ENCODE measurements at regions not wholly inside any gene's neighbourhood (a gene's known extent, or its start where the extent isn't known, plus 50 kb on each side); places are given as distances from the start of the nearest gene placed in this dataset.

DNA sequence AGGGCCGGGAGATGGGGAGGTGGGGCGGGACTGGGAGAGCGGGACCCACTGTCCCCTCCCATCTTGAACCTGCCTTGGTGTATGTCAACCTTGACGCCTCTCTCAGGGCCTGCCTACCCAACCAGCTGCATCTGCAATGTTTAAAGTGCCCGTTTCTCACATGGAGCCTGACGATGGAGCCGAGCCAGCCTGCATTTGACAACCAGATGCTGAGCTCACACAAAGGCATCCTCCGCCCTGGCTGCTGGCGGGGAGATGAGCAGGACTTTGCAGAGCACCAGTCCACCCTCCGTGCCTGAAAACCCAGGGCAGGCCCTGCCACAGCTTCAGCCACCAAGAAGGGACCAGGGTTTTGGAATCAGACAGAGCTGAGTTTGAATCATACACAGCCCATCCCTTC, 141.1 kb upstream of the SMIM23 start:
- POLR2A ChIA-PET (ENCODE audit: low non-redundant PET): no interaction called here
- CTCF ChIA-PET: no interaction called here
- H3K4me1 ChIP-seq (ENCODE audit: insufficient read depth, low read length, poor library complexity, severe bottlenecking): no peaks in the 10 kb centered on the region
- H3K36me3 ChIP-seq (ENCODE audit: insufficient read depth, low read length, poor library complexity, severe bottlenecking): no peaks in the 10 kb centered on the region
- intact Hi-C loops (cut with micrococcal nuclease; ENCODE audit: unreplicated experiment): no loop called here
- no peaks in the 10 kb centered on the region for H3K27me3 ChIP-seq (replicated peaks; ENCODE audit: insufficient read depth, low read depth, low read length, poor library complexity)
- BruUV-seq (replicated peaks): no TSS peak
- DNase-seq (ENCODE audit: low spot score): no peak
- H3K4me3 ChIP-seq (ENCODE audit: low read depth, low read length, poor library complexity, severe bottlenecking): no peak overlapping the region
- TF ChIP-seq EZH2 (IDR thresholded peaks at IDR 0.05; ENCODE audit: borderline replicate concordance, low read depth, low read length, poor library complexity, severe bottlenecking): no peak
- TF ChIP-seq, protein P1, sequence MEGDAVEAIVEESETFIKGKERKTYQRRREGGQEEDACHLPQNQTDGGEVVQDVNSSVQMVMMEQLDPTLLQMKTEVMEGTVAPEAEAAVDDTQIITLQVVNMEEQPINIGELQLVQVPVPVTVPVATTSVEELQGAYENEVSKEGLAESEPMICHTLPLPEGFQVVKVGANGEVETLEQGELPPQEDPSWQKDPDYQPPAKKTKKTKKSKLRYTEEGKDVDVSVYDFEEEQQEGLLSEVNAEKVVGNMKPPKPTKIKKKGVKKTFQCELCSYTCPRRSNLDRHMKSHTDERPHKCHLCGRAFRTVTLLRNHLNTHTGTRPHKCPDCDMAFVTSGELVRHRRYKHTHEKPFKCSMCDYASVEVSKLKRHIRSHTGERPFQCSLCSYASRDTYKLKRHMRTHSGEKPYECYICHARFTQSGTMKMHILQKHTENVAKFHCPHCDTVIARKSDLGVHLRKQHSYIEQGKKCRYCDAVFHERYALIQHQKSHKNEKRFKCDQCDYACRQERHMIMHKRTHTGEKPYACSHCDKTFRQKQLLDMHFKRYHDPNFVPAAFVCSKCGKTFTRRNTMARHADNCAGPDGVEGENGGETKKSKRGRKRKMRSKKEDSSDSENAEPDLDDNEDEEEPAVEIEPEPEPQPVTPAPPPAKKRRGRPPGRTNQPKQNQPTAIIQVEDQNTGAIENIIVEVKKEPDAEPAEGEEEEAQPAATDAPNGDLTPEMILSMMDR (conservative IDR thresholded peaks at IDR 0.05; ENCODE audit: low read depth, low read length): no peak
- no peak overlapping the region for H3K27ac ChIP-seq (ENCODE audit: low read depth, low read length, poor library complexity, severe bottlenecking)
- no peaks in the 10 kb centered on the region for H3K9me3 ChIP-seq (ENCODE audit: low read depth, low read length, poor library complexity, severe bottlenecking)

DNA sequence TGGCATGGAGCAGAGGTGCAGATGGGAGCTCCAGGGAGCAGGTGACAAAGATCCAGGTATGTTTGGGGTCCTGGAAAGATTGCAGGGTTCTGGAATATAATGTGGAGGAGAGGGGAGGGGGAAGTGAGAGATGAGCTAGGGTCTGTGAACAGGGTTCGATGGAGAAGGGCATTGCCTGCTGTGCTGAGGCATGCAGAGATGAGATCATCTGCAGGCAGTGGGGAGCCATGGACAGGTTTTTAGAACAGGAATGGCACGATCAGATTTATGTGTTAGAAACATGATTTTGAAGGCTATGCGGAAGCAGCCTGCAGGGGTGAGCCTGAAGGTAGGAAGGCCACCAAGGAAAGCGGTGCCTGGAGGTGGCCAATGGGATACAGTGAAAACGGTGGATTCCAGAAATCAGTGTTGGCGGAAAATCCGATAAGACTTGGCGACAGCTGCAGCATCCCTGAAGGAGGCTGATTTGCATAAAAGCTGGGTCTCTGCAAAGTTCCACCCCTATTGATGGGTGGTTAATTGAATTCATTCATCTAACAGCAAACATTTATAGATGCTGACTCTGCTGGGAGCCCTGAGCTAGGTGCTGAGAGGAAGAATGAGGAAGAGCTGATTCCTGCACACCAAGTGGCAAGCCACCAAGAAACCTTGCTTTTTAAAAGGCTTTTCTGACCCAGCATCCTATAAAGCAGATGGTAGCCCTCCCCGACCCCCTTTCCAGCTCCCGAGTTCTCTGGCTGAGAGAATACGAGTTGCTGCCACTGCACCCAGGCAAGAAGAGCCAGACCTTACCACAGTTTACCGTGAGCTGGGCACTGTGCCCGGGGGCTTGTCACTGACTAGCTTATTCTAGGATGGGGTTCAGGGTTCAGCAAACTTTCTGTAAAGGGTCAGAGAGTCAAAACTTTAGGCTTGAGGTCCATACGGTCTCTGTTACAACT, 139.2 kb upstream of the SMIM23 start:
- no peaks in the 10 kb centered on the region for H3K4me1 ChIP-seq (ENCODE audit: insufficient read depth, low read length, poor library complexity, severe bottlenecking)
- no peak overlapping the region for H3K4me3 ChIP-seq (ENCODE audit: low read depth, low read length, poor library complexity, severe bottlenecking)
- no TSS peak for BruUV-seq (replicated peaks)
- ChIA-PET POLR2A (ENCODE audit: low non-redundant PET) (no interaction called here), CTCF (no interaction called here)
- no peak for TF ChIP-seq EZH2 (IDR thresholded peaks at IDR 0.05; ENCODE audit: borderline replicate concordance, low read depth, low read length, poor library complexity, severe bottlenecking)
- TF ChIP-seq, protein P1 (conservative IDR thresholded peaks at IDR 0.05; ENCODE audit: low read depth, low read length): no peak
- intact Hi-C loops (cut with micrococcal nuclease; ENCODE audit: unreplicated experiment): no loop called here
- no peaks in the 10 kb centered on the region for H3K9me3 ChIP-seq (ENCODE audit: low read depth, low read length, poor library complexity, severe bottlenecking)
- H3K36me3 ChIP-seq (ENCODE audit: insufficient read depth, low read length, poor library complexity, severe bottlenecking): no peaks in the 10 kb centered on the region
- no peak overlapping the region for H3K27ac ChIP-seq (ENCODE audit: low read depth, low read length, poor library complexity, severe bottlenecking)
- DNase-seq (ENCODE audit: low spot score): no peak
- H3K27me3 ChIP-seq (replicated peaks; ENCODE audit: insufficient read depth, low read depth, low read length, poor library complexity): no peaks in the 10 kb centered on the region

GRCh38 chr5:171647043-171647903, 138.3 kb upstream of the SMIM23 start:
- TF ChIP-seq EZH2 (IDR thresholded peaks at IDR 0.05; ENCODE audit: borderline replicate concordance, low read depth, low read length, poor library complexity, severe bottlenecking): no peak
- TF ChIP-seq, protein P1 (conservative IDR thresholded peaks at IDR 0.05; ENCODE audit: low read depth, low read length): no peak
- ChIA-PET CTCF (no interaction called here), POLR2A (ENCODE audit: low non-redundant PET) (no interaction called here)
- Histone ChIP-seq H3K9me3 (ENCODE audit: low read depth, low read length, poor library complexity, severe bottlenecking) (no peaks in the 10 kb centered on the region), H3K27me3 (replicated peaks; ENCODE audit: insufficient read depth, low read depth, low read length, poor library complexity) (no peaks in the 10 kb centered on the region), H3K4me1 (ENCODE audit: insufficient read depth, low read length, poor library complexity, severe bottlenecking) (no peaks in the 10 kb centered on the region), H3K4me3 (ENCODE audit: low read depth, low read length, poor library complexity, severe bottlenecking) (no peak overlapping the region), H3K36me3 (ENCODE audit: insufficient read depth, low read length, poor library complexity, severe bottlenecking) (no peaks in the 10 kb centered on the region), H3K27ac (ENCODE audit: low read depth, low read length, poor library complexity, severe bottlenecking) (no peak overlapping the region)
- DNase-seq (ENCODE audit: low spot score): no peak
- intact Hi-C loops (cut with micrococcal nuclease; ENCODE audit: unreplicated experiment): no loop called here
- no TSS peak for BruUV-seq (replicated peaks)

All from A673 (cell line).